UCSD-AML1 (cell line): ENCODE measurements at regions not wholly inside any gene's neighbourhood (a gene's known extent, or its start where the extent isn't known, plus 50 kb on each side); places are given as distances from the start of the nearest gene placed in this dataset.
A peak's percentile ranks its signal among the peaks of the same experiment; 100 is the strongest.

Experiments used
- DNase-seq: peaks from one replicate; lab custom pipeline; 2025; ENCODE audit not compliant: unreplicated experiment; lab: John Stamatoyannopoulos, UW

- no peak for DNase-seq
Observed at GRCh38 chr3:181764544-181764943, 52.8 kb downstream of the SOX2 start.

- DNase-seq: no peak
Observed at GRCh38 chr3:181770296-181770695, 58.6 kb downstream of the SOX2 start.

- DNase-seq: no peak
Observed at GRCh38 chr3:181771120-181771519, 59.4 kb downstream of the SOX2 start.

- no peak for DNase-seq
Observed at GRCh38 chr3:181772166-181772565, 60.4 kb downstream of the SOX2 start.

- DNase-seq: no peak
Observed at GRCh38 chr3:181773921-181774320, 62.2 kb downstream of the SOX2 start.

DNA sequence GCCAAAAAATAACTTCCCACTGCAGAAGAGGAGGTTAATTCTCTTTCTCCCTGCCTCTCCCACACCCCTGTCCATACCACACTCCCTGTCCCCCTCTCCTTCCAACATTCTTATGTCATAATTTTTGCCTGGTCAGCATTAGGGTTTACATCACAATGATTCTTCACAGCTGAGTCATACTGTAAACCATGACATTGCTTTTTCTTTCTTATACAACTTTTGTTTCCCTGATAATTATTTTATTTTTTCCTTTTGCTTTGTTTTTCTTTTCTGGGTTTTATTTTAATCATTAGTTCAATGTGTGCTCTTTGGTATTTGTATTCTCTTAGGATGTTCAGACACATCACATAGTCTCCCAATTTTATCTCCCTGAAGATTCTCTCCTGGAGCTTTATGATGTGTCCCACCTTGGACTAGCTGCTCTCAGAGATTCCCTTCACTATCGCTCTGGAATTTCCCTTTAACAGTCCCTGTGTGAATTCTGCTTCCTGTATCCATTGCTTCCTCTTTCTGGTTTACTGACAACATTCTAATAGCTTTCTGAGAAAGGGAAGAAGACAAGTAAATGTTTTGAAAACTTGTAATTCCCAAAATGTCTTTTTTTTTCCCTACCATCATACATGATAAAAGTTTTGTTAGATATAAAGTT lies 70.7 kb downstream of the SOX2 start:
- no peak for DNase-seq

- DNase-seq: no peak
Observed at GRCh38 chr3:181790561-181790960, 78.8 kb downstream of the SOX2 start.

DNA sequence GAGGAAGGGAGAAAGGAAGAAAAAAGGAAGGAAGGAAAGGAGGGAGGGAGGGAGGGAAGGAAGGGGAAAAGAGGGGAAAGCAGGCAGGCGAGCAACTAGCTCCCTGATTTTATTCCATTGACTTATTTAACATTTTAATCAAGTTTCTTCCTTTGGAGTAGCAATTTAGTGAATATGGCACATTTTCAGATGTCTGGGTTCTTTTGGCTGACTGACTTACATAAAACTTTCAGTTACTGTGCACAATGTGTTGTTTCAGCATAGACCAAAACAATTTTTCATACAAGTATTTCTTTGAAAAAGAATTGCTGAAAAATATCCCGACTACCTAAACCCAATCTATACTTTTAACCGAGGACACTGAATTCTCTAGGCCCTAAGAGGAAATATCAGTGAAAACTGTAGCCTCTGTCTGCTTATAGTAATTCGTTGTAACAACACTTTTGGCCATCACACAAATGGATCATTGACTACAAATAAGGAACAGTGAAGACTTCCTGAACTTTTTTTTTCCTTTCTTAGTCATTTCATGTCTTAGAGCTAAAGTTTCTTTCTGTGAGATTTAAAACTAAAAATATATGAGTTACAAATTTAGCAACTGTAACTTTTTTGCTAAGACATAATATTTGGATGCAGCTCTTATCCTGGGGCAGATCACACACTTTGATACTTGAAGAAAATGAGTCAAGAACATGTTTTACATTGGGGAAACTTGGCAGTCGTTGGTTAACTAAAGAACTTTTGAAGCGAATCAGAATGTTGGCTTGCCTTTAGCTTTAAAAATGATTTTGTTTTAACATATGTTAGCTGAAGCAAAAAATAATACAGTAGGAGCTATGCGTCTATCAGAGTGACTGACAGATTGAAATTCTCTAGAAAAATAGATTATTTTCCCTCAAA lies 79.6 kb downstream of the SOX2 start:
- DNase-seq: no peak

GRCh38 chr3:181793006-181793405 lies 81.3 kb downstream of the SOX2 start:
- no peak for DNase-seq

- no peak for DNase-seq
Observed at GRCh38 chr3:181794011-181794790, 82.5 kb downstream of the SOX2 start.

DNA sequence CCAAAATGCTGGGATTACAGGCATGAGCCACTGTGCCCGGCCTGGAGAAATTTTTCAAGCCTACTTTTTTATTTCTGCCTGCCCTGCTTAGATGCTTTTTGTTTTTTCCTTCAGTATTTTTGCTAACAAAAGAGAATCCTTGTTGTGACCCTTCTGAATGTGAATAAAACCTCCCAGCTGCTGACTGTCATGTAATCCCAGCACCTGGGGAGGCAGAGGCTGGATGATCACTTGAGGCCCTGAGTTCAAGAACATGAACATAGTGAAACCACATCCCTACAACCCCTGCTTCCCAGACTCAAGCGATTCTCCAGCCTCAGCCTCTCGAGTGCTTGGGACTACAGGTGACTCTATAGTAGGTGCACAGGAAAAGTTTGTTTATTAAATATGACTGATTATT lies 84.9 kb downstream of the SOX2 start:
- no peak for DNase-seq

GRCh38 chr3:181797431-181797830 lies 85.7 kb downstream of the SOX2 start:
- DNase-seq: no peak

- DNase-seq: no peak
Observed at GRCh38 chr3:181805703-181806102, 94.0 kb downstream of the SOX2 start.

GRCh38 chr3:181808053-181808452 lies 96.3 kb downstream of the SOX2 start:
- no peak for DNase-seq

DNA sequence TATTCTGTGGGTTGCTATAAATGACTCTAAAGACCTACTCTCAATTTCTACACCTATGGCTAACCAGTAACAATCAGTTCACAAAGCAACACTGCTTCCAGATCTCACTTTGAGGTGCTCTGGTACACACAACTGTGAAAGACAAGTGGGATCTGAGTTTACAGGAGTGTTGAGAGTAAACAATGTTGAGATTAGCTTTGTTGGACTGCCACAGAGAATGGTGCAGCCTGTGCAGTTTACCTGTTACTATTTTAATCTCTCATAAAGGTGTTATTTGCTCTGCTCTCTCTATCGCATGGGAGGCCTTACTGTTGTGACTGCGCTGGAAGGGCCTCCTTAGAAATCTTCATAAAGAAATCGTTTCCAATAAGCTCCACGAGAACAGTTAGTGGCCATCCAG lies 112.0 kb downstream of the SOX2 start:
- no peak for DNase-seq

- no peak for DNase-seq
Observed at GRCh38 chr3:181824961-181825360, 113.2 kb downstream of the SOX2 start.

GRCh38 chr3:181839039-181839915 lies 127.6 kb downstream of the SOX2 start:
- peak; percentile 6 for DNase-seq

DNA sequence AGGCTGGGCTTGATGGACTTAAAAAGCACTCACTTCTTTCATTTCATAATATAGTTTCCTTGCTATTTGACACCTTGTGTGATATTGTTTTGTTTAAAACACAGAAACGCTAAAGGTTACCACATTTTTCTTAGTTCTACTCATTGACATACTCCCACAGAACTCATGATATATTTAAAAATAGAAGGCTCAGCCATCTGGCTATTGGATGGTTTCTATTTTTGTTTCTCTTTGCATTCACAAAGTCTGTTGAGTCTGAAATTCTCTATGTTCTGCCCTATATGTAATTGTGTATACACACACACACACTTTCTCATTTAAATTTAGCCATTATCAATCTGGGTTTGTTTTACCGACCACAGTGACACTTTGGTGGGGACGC lies 128.2 kb downstream of the SOX2 start:
- DNase-seq: no peak

DNA sequence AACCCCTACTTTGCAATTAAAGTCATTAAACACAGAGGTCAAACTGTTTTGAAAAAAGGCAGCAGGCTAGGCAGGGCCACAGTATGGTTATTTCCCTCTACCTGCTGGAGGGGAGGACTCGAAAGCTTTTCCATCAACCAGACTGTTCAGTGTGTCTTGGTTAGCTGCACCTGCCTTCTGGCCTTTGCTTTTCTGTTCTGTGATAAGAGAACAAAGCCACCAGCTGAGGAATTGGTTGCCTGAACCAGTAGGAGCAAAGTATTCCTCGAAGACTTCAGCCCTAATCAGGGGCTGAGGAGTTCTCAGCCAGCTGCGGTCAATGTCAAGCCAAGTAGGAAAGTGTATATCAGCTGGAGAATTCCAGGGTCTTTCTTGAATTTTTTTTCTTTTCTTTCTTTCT lies 132.5 kb downstream of the SOX2 start:
- no peak for DNase-seq

- DNase-seq: no peak
Observed at GRCh38 chr3:181847276-181847675, 135.6 kb downstream of the SOX2 start.

DNA sequence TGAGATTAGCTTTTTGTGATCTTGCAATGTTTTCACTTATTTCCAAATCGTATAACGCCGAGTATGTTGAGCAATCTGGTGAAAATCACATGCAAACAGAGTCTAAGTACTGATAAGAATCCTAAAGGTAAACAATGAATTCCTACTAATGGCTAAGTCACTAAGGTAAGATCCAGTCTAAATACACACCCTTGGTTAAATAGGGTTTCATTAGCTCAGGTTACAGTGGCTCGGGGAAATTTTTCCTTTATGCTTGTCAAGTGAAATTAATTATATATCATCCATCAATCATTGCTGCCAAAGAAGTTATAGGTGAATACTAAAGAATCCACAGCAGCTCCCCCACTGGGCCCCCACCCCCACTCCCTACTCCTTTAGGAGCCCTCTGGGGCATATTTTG lies 139.3 kb downstream of the SOX2 start:
- DNase-seq: no peak
